Endothelial cell of umbilical vein (primary cell): ENCODE measurements at regions not wholly inside any gene's neighbourhood (a gene's known extent, or its start where the extent isn't known, plus 50 kb on each side); places are given as distances from the start of the nearest gene placed in this dataset.

Source experiments
- BruUV-seq: library from RNA; stranded (reverse); fragments of 400-500 nt; replicated peaks from 2 replicates; lab custom pipeline; 2021; lab: Mats Ljungman, UMichigan
- CTCF ChIA-PET: fragments of 300-600, 350-600 bp; sonication (Branson Sonifier 250); formaldehyde crosslinking; loops from one replicate; lab custom pipeline; 2021; ENCODE audit warnings: antibody characterized with exemption, inconsistent platforms; lab: Charles Lee
- POLR2A ChIA-PET: fragments of 300-600, 350-600 bp; sonication (Branson Sonifier 250); formaldehyde crosslinking; loops from one replicate; lab custom pipeline; 2021; ENCODE audit warnings: antibody characterized with exemption, inconsistent platforms; lab: Charles Lee
- DNase-seq: peaks from one replicate; pipeline ENCODE4 v3.0.0-alpha.2; 2011; ENCODE audit warnings: low read depth, low spot score
- FAIRE-seq: peaks from 2 replicates; lab custom pipeline; 2011; peaks lifted over from hg19 to GRCh38; lab: Jason Lieb, UNC
- H2AFZ ChIP-seq: 2 replicates; pipeline ENCODE4 v1.6.0; 2012; ENCODE audit warnings: low read depth, low read length, control low read depth, inconsistent platforms
- H3K27ac ChIP-seq: 2 replicates; pipeline ENCODE4 v1.5.1; 2011; ENCODE audit warnings: low read depth, mild to moderate bottlenecking, control low read depth, low read length, moderate library complexity; ENCODE audit not compliant: insufficient read depth
- H3K27me3 ChIP-seq, 2 experiments: 2 replicates each; pipeline versions ENCODE4 v1.6.0 to v1.6.1; 2011; ENCODE audit warnings: low read length in 2 of 2, mixed read lengths in 1 of 2; ENCODE audit not compliant: control insufficient read depth in 2 of 2, insufficient read depth in 2 of 2
- H3K36me3 ChIP-seq, 2 experiments: 2 replicates in 1 of 2; 3 replicates in 1 of 2; pipeline ENCODE4 v1.5.1; 2011; ENCODE audit warnings: low read length in 2 of 2, mild to moderate bottlenecking in 1 of 2, moderate library complexity in 1 of 2; ENCODE audit not compliant: control insufficient read depth in 2 of 2, insufficient read depth in 2 of 2; ENCODE audit errors: extremely low read depth in 1 of 2
- H3K4me1 ChIP-seq: 3 replicates; pipeline ENCODE4 v1.5.1; 2011; ENCODE audit warnings: mild to moderate bottlenecking, low read length; ENCODE audit not compliant: control insufficient read depth, insufficient read depth; ENCODE audit errors: extremely low read depth
- H3K4me2 ChIP-seq: 2 replicates; pipeline ENCODE4 v1.6.1; 2011; ENCODE audit warnings: low read length, control low read depth, mixed read lengths; ENCODE audit not compliant: insufficient read depth
- H3K4me3 ChIP-seq, 3 experiments: fragments of 200-600 bp in 1 of 3; sonication (generic), shearing (Covaris generic) in 1 of 3; replicated peaks in 1 of 3; 2 replicates each; pipeline ENCODE4 v1.5.1; 2011 to 2016; ENCODE audit warnings: control low read depth in 3 of 3, low read length in 3 of 3, mild to moderate bottlenecking in 2 of 3, inconsistent platforms in 1 of 3, low read depth in 1 of 3, moderate library complexity in 1 of 3; ENCODE audit not compliant: insufficient read depth in 1 of 3
- H3K79me2 ChIP-seq: 2 replicates; pipeline ENCODE4 v1.6.0; 2012; ENCODE audit warnings: low read length, inconsistent platforms; ENCODE audit not compliant: control insufficient read depth, insufficient read depth
- H3K9ac ChIP-seq: replicated peaks from 2 replicates; pipeline ENCODE3; 2011; ENCODE audit warnings: low read length, control low read depth; ENCODE audit not compliant: insufficient read depth; ENCODE audit errors: extremely low read depth
- H3K9me1 ChIP-seq: replicated peaks from 3 replicates; pipeline ENCODE4 v1.6.0; 2011; ENCODE audit warnings: mild to moderate bottlenecking, low read length; ENCODE audit not compliant: control insufficient read depth, insufficient read depth; ENCODE audit errors: extremely low read depth
- H3K9me3 ChIP-seq: replicated peaks from 2 replicates; pipeline ENCODE4 v1.5.1; 2012; ENCODE audit warnings: low read length, inconsistent platforms; ENCODE audit not compliant: control insufficient read depth, insufficient read depth
- H4K20me1 ChIP-seq: replicated peaks from 2 replicates; pipeline ENCODE3; 2011; ENCODE audit warnings: mild to moderate bottlenecking, low read length; ENCODE audit not compliant: control insufficient read depth, insufficient read depth; ENCODE audit errors: extremely low read depth
- CTCF ChIP-seq, 2 donors: IDR thresholded peaks; 1 replicate in 1 of 2; 2 replicates in 1 of 2; pipeline ENCODE4 v1.5.1; 2011; ENCODE audit warnings: low read length in 2 of 2, mild to moderate bottlenecking in 2 of 2, moderate library complexity in 2 of 2, control low read depth in 1 of 2, inconsistent platforms in 1 of 2, low read depth in 1 of 2; ENCODE audit not compliant: insufficient read depth in 1 of 2; ENCODE audit errors: extremely low read depth in 1 of 2
- FOS ChIP-seq: IDR thresholded peaks from 2 replicates; pipeline ENCODE4 v1.6.1; 2011; ENCODE audit warnings: mild to moderate bottlenecking, low read length, moderate library complexity, borderline replicate concordance; ENCODE audit not compliant: insufficient read depth
- GATA2 ChIP-seq: IDR thresholded peaks from 2 replicates; pipeline ENCODE4 v1.7.0; 2011; ENCODE audit warnings: low read depth, mild to moderate bottlenecking, moderate library complexity, mixed read lengths, low read length; ENCODE audit not compliant: insufficient read length, insufficient read depth
- MYC ChIP-seq: IDR thresholded peaks from one replicate; pipeline ENCODE4 v1.6.1; 2011; ENCODE audit warnings: mild to moderate bottlenecking, low read depth, low read length
- POLR2AphosphoS5 ChIP-seq: IDR thresholded peaks from 2 replicates; pipeline ENCODE4 v1.6.1; 2012; ENCODE audit warnings: low read depth, mild to moderate bottlenecking, control low read depth, low read length, moderate library complexity; ENCODE audit not compliant: insufficient read depth
- dilution Hi-C: fragments of 300-500 bp; cut with MboI; formaldehyde crosslinking; loops from one replicate; pipeline ENCODE4 v1.15.0; 2019; ENCODE audit warnings: low sequenced_read_pairs; ENCODE audit not compliant: extremely low pct_ligation_motif_present
- intact Hi-C: fragments of 100-400 bp; cut with micrococcal nuclease; formaldehyde crosslinking; loops from one replicate; pipeline ENCODE4 v1.10.0; 2022

- POLR2A ChIA-PET, result no interaction called here
- BruUV-seq, result no TSS peak
- H3K4me3 ChIP-seq, result no peak overlapping the region
- H3K79me2 ChIP-seq, result no peaks in the 10 kb centered on the region
- H3K9me1 ChIP-seq, result no peaks in the 10 kb centered on the region
- intact Hi-C loops, result no loop called here
- H3K9ac ChIP-seq, result no peak overlapping the region
- DNase-seq, result peak; percentile 43
- no peak overlapping the region for H3K4me2 ChIP-seq
- no peaks in the 10 kb centered on the region for H3K36me3 ChIP-seq
- TF ChIP-seq MYC (no peak), FOS (peak; percentile 70), GATA2 (peak; percentile 85), POLR2AphosphoS5 (no peak)
- dilution Hi-C loops, result no loop called here
- FAIRE-seq, result no peak
- no peaks in the 10 kb centered on the region for H3K4me1 ChIP-seq
- no peak overlapping the region for H3K27ac ChIP-seq
- no peak overlapping the region for H2AFZ ChIP-seq
- peaks cover 2% of the 10 kb centered on the region for H3K9me3 ChIP-seq
- CTCF ChIA-PET, result interaction anchor here (0.9 kb wide), 1 partner anchor 44 kb away, joined by 4 read pairs; no protein-coding TSS in a partner anchor
- no peaks in the 10 kb centered on the region for H3K27me3 ChIP-seq
- H4K20me1 ChIP-seq, result no peaks in the 10 kb centered on the region
Measured at GRCh38 chr9:25353783-25354182, 324.5 kb downstream of the TUSC1 start.

DNA sequence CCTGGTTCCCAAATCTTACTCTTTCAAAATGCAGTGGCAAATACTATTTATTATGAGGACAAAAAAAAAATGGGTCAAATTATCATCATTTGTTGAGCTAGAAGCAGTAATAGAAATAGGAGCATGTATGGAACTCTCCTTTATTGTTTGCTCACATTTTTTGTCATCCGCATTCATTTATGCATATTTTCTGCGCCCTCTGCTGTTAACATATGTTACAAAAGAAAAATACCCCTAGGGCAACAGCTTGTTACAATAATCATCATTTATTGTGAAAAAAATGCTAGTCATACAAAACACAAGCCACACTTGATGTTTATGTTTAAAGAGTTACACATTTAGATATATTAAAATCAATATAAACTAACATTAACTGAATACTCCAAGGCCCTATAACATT lies 328.2 kb downstream of the TUSC1 start:
- Histone ChIP-seq H3K27ac (no peak overlapping the region), H3K9me3 (no peaks in the 10 kb centered on the region), H3K4me1 (no peaks in the 10 kb centered on the region), H3K9me1 (no peaks in the 10 kb centered on the region), H3K27me3 (no peaks in the 10 kb centered on the region), H3K36me3 (no peaks in the 10 kb centered on the region), H3K4me2 (no peak overlapping the region), H3K4me3 (no peak overlapping the region), H2AFZ (no peak overlapping the region), H4K20me1 (no peaks in the 10 kb centered on the region), H3K79me2 (no peaks in the 10 kb centered on the region), H3K9ac (no peak overlapping the region)
- intact Hi-C loops, result no loop called here
- no TSS peak for BruUV-seq
- DNase-seq, result no peak
- FAIRE-seq, result no peak
- dilution Hi-C loops, result no loop called here
- ChIA-PET POLR2A (no interaction called here), CTCF (interaction anchor here (1.6 kb wide), 1 partner anchor 13 kb away, joined by 4 read pairs; no protein-coding TSS in a partner anchor)
- no peak for TF ChIP-seq CTCF (IDR thresholded peaks at IDR 0.05; ENCODE audit: extremely low read depth in 1 of 2, insufficient read depth in 1 of 2, low read depth in 1 of 2, low read length in 2 of 2)
